ENCODE measurements at regions not wholly inside any gene's neighbourhood (a gene's known extent, or its start where the extent isn't known, plus 50 kb on each side); places are given as distances from the start of the nearest gene placed in this dataset.

DNA sequence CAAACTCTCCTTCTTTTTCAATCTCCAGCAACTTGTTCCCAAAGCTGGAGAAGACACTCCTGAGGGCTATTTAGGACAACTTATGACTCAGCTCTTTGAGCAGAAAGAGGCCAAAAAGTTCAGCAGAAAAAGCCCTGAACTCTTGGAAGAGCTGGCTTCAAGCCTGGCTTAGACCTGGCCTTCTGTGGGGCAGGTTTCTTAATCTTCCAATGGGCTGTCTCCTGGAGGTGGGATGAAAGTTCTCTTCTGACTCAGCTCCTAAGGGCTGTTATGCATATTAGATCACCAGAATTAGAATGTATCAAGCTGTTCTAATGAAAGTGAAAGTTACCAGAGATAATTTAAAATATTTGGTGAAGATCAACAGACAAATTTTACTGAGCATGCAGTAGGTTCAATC, 129.4 kb downstream of the RAD51AP2 start:
- H3K4me1 ChIP-seq, result no peaks in the 10 kb centered on the region
- no peak overlapping the region for H3K27ac ChIP-seq
- peaks cover 0 to 4% (median 0%) of the 10 kb centered on the region in 4 donors for H3K9me3 ChIP-seq
- H3K27me3 ChIP-seq, result no peaks in the 10 kb centered on the region
- DNase-seq (ENCODE audit: low spot score in 2 of 2), result no peak
- no peak overlapping the region for H3K4me3 ChIP-seq
- H3K36me3 ChIP-seq, result no peaks in the 10 kb centered on the region
- TF ChIP-seq POLR2A (IDR thresholded peaks at IDR 0.05), result no peak
- no peak for TF ChIP-seq EP300 (IDR thresholded peaks at IDR 0.05)
- TF ChIP-seq, protein P1, sequence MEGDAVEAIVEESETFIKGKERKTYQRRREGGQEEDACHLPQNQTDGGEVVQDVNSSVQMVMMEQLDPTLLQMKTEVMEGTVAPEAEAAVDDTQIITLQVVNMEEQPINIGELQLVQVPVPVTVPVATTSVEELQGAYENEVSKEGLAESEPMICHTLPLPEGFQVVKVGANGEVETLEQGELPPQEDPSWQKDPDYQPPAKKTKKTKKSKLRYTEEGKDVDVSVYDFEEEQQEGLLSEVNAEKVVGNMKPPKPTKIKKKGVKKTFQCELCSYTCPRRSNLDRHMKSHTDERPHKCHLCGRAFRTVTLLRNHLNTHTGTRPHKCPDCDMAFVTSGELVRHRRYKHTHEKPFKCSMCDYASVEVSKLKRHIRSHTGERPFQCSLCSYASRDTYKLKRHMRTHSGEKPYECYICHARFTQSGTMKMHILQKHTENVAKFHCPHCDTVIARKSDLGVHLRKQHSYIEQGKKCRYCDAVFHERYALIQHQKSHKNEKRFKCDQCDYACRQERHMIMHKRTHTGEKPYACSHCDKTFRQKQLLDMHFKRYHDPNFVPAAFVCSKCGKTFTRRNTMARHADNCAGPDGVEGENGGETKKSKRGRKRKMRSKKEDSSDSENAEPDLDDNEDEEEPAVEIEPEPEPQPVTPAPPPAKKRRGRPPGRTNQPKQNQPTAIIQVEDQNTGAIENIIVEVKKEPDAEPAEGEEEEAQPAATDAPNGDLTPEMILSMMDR (IDR thresholded peaks at IDR 0.05), result no peak

GRCh38 chr2:17387591-17387990, 130.6 kb downstream of the RAD51AP2 start:
- no peak for DNase-seq (ENCODE audit: low spot score in 2 of 2)
- Histone ChIP-seq H3K4me1 (no peaks in the 10 kb centered on the region), H3K4me3 (no peak overlapping the region), H3K27ac (no peak overlapping the region), H3K36me3 (no peaks in the 10 kb centered on the region), H3K9me3 (peaks cover 0 to 4% (median 0%) of the 10 kb centered on the region in 4 donors), H3K27me3 (no peaks in the 10 kb centered on the region)
- 58 to 61% methylated on average over 2 of the region's 2 CpGs for WGBS, 2 donors
- TF ChIP-seq EP300 (IDR thresholded peaks at IDR 0.05) (no peak), POLR2A (IDR thresholded peaks at IDR 0.05) (no peak)
- TF ChIP-seq, protein P1 (IDR thresholded peaks at IDR 0.05), result no peak

DNA sequence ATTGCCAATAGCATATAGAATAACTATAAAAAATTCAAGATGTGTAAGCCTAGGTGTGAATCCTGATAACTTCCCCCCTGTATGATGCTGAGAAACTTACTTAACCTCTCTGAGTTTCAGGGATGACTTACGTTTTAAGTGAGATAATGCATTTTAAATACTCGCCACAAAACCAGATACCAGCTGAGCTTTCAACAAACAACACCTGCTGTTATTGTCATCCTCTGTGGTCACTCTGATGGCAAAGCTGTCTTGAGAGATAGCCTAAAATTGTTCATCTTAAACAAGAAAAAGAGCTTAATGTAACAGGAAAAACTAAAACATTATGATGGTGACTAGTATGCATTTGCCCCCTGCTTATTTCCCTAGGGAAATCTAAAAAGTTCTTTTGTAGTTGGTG, 131.5 kb downstream of the RAD51AP2 start:
- DNase-seq (ENCODE audit: low spot score in 2 of 2), result no peak
- 89 to 90% methylated on average over 2 of the region's 2 CpGs for WGBS, 2 donors

GRCh38 chr2:17380003-17380402, 138.2 kb downstream of the RAD51AP2 start:
- no peak overlapping the region for H3K27ac ChIP-seq
- TF ChIP-seq POLR2A (IDR thresholded peaks at IDR 0.05) (no peak), EP300 (IDR thresholded peaks at IDR 0.05) (no peak)
- TF ChIP-seq, protein P1 (IDR thresholded peaks at IDR 0.05), result no peak
- DNase-seq (ENCODE audit: low spot score in 2 of 2), result no peak
- no peaks in the 10 kb centered on the region for H3K36me3 ChIP-seq
- no peaks in the 10 kb centered on the region for H3K27me3 ChIP-seq
- no peaks in the 10 kb centered on the region for H3K9me3 ChIP-seq
- no peaks in the 10 kb centered on the region for H3K4me1 ChIP-seq
- WGBS, 2 donors, result 54 to 66% methylated on average over 1 of the region's 1 CpG
- no peak overlapping the region for H3K4me3 ChIP-seq

More for the DNA sequence above, 131.5 kb downstream of the RAD51AP2 start:
- H3K27ac ChIP-seq, result no peak overlapping the region
- TF ChIP-seq EP300 (IDR thresholded peaks at IDR 0.05), result no peak
- H3K36me3 ChIP-seq, result no peaks in the 10 kb centered on the region
- H3K9me3 ChIP-seq, result peaks cover 0 to 4% (median 0%) of the 10 kb centered on the region in 4 donors
- no peaks in the 10 kb centered on the region for H3K4me1 ChIP-seq
- H3K27me3 ChIP-seq, result no peaks in the 10 kb centered on the region
- H3K4me3 ChIP-seq, result no peak overlapping the region

DNA sequence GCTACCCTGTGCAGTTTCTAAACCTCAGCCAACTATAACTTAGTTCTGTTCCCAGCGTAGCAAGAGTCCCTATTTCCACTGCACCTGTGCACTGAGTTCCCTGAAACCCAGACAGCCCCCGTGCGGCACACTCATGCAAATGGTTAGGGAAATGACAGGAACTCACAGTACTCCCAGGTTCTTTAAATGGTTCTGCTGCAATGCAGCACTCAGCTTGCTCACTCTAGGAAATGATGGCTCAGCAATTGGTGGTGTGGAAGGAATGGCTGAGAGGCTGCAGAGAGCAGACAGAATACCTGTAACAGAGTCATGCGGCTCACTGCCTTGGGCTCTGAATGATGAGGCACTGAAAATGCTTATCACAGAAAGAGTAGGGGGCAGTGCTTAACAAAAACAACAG, 143.0 kb downstream of the RAD51AP2 start:
- H3K4me3 ChIP-seq, result no peak overlapping the region
- WGBS, 2 donors, result 80 to 88% methylated on average over 4 of the region's 4 CpGs
- H3K36me3 ChIP-seq, result no peaks in the 10 kb centered on the region
- peaks cover 0 to 4% (median 0%) of the 10 kb centered on the region in 4 donors for H3K9me3 ChIP-seq
- TF ChIP-seq, protein P1 (IDR thresholded peaks at IDR 0.05), result no peak
- TF ChIP-seq EP300 (IDR thresholded peaks at IDR 0.05) (no peak), POLR2A (IDR thresholded peaks at IDR 0.05) (no peak)
- H3K27ac ChIP-seq, result no peak overlapping the region
- DNase-seq (ENCODE audit: low spot score in 2 of 2), result no peak
- no peaks in the 10 kb centered on the region for H3K4me1 ChIP-seq
- H3K27me3 ChIP-seq, result no peaks in the 10 kb centered on the region

DNA sequence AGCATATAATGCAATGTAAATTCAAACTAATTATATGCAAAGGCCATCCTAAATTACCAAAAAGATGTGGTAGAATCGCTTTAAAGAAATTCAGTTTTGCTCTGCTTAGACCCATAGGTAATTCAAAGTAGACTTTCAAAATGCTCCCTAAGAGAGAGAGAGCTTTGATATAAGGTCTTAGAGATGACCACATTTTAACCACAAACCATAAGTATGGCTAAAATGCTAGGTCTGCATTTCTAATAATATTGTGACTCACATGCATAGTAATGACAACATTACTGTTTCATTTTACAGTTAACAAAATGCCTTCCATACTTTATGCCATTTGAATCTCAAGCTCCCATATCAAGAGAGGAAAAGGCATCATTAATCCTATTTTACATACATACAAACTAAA, 144.5 kb downstream of the RAD51AP2 start:
- no peak for DNase-seq (ENCODE audit: low spot score in 2 of 2)
- H3K27ac ChIP-seq, result no peak overlapping the region
- H3K36me3 ChIP-seq, result no peaks in the 10 kb centered on the region
- WGBS, 2 donors, result 86 to 98% methylated on average over 1 of the region's 1 CpG
- H3K4me1 ChIP-seq, result no peaks in the 10 kb centered on the region
- no peaks in the 10 kb centered on the region for H3K27me3 ChIP-seq
- no peak for TF ChIP-seq EP300 (IDR thresholded peaks at IDR 0.05)
- TF ChIP-seq, protein P1 (IDR thresholded peaks at IDR 0.05), result no peak
- TF ChIP-seq POLR2A (IDR thresholded peaks at IDR 0.05), result no peak
- H3K9me3 ChIP-seq, result peaks cover 0 to 12% (median 2%) of the 10 kb centered on the region in 4 donors
- H3K4me3 ChIP-seq, result no peak overlapping the region
